ENCODE measurements at regions not wholly inside any gene's neighbourhood (a gene's known extent, or its start where the extent isn't known, plus 50 kb on each side); places are given as distances from the start of the nearest gene placed in this dataset.

GRCh38 chr13:54187461-54187860 is 1158.8 kb downstream of the OLFM4 start:
- no peak for TF ChIP-seq CTCF (IDR thresholded peaks at IDR 0.05)
- ATAC-seq: no peak

GRCh38 chr13:54194233-54195024 is 1165.8 kb downstream of the OLFM4 start:
- intact Hi-C loops (cut with DNase I): no loop called here
- Histone ChIP-seq H3K9me3 (no peaks in the 10 kb centered on the region), H3K4me1 (no peaks in the 10 kb centered on the region), H3K27ac (no peak overlapping the region), H3K4me3 (no peak overlapping the region), H3K27me3 (no peaks in the 10 kb centered on the region), H3K36me3 (no peaks in the 10 kb centered on the region)
- DNase-seq (no peak), ATAC-seq (no peak)
- TF ChIP-seq CTCF (IDR thresholded peaks at IDR 0.05): no peak

More at GRCh38 chr13:54187461-54187860, 1158.8 kb downstream of the OLFM4 start:
- no peaks in the 10 kb centered on the region for H3K4me1 ChIP-seq
- H3K4me3 ChIP-seq: no peak overlapping the region
- H3K9me3 ChIP-seq: no peaks in the 10 kb centered on the region
- intact Hi-C loops (cut with DNase I): no loop called here
- H3K36me3 ChIP-seq: no peaks in the 10 kb centered on the region
- H3K27me3 ChIP-seq: no peaks in the 10 kb centered on the region
- H3K27ac ChIP-seq: no peak overlapping the region
- DNase-seq: no peak

GRCh38 chr13:54196684-54197083 is 1168.1 kb downstream of the OLFM4 start:
- intact Hi-C loops (cut with DNase I): no loop called here
- Histone ChIP-seq H3K4me1 (no peaks in the 10 kb centered on the region), H3K27me3 (no peaks in the 10 kb centered on the region), H3K36me3 (no peaks in the 10 kb centered on the region), H3K4me3 (no peak overlapping the region), H3K9me3 (no peaks in the 10 kb centered on the region), H3K27ac (no peak overlapping the region)
- no peak for TF ChIP-seq CTCF (IDR thresholded peaks at IDR 0.05)
- DNase-seq (no peak), ATAC-seq (no peak)

GRCh38 chr13:54198911-54199310 is 1170.3 kb downstream of the OLFM4 start:
- TF ChIP-seq CTCF (IDR thresholded peaks at IDR 0.05): no peak
- intact Hi-C loops (cut with DNase I): no loop called here
- DNase-seq: no peak
- H3K4me3 ChIP-seq: no peak overlapping the region
- no peaks in the 10 kb centered on the region for H3K9me3 ChIP-seq
- no peak overlapping the region for H3K27ac ChIP-seq
- H3K4me1 ChIP-seq: no peaks in the 10 kb centered on the region
- ATAC-seq: no peak
- no peaks in the 10 kb centered on the region for H3K27me3 ChIP-seq
- no peaks in the 10 kb centered on the region for H3K36me3 ChIP-seq

GRCh38 chr13:54206626-54207025 is 1178.0 kb downstream of the OLFM4 start:
- Histone ChIP-seq H3K4me3 (no peak overlapping the region), H3K36me3 (no peaks in the 10 kb centered on the region), H3K9me3 (no peaks in the 10 kb centered on the region), H3K4me1 (no peaks in the 10 kb centered on the region), H3K27ac (no peak overlapping the region), H3K27me3 (no peaks in the 10 kb centered on the region)
- DNase-seq (no peak), ATAC-seq (no peak)
- TF ChIP-seq CTCF (IDR thresholded peaks at IDR 0.05): no peak
- intact Hi-C loops (cut with DNase I): no loop called here

All from upper lobe of right lung (tissue), 1 donor.